Tibial artery (tissue), 4 donors: ENCODE measurements at regions not wholly inside any gene's neighbourhood (a gene's known extent, or its start where the extent isn't known, plus 50 kb on each side); places are given as distances from the start of the nearest gene placed in this dataset.

ENCODE experiments used
- DNase-seq, 2 donors: peaks; one replicate each; pipeline ENCODE4 v3.0.0-alpha.2; 2019
- H3K27ac ChIP-seq, 2 donors: fragments of 200-600 bp; sonication (generic) in 1 of 2; 1 replicate in 1 of 2; 2 replicates in 1 of 2; pipeline ENCODE4 v1.5.1; 2018 to 2019; ENCODE audit warnings: mild to moderate bottlenecking in 1 of 2
- H3K27me3 ChIP-seq, 2 donors: fragments of 200-600 bp; sonication (generic) in 1 of 2; one replicate each; pipeline versions ENCODE4 v1.5.1 to v1.6.0; 2016 to 2019
- H3K36me3 ChIP-seq, 3 donors: fragments of 200-600 bp; sonication (generic) in 2 of 3; one replicate each; pipeline ENCODE4 v1.5.1; 2016 to 2019; ENCODE audit warnings: mild to moderate bottlenecking in 2 of 3
- H3K4me1 ChIP-seq, 4 donors: fragments of 200-600 bp; sonication (generic) in 2 of 4; 1 replicate in 3 of 4; 2 replicates in 1 of 4; pipeline ENCODE4 v1.5.1; 2016 to 2019
- H3K4me3 ChIP-seq, 2 donors: fragments of 200-600 bp; sonication (generic) in 1 of 2; 1 replicate in 1 of 2; 2 replicates in 1 of 2; pipeline ENCODE4 v1.5.1; 2018 to 2019; ENCODE audit warnings: mild to moderate bottlenecking in 2 of 2
- H3K9me3 ChIP-seq, 3 donors: fragments of 200-600 bp; sonication (generic) in 1 of 3; one replicate each; pipeline ENCODE4 v1.5.1; 2016 to 2019
- intact Hi-C: fragments of 100-400 bp; cut with DNase I; formaldehyde crosslinking; loops from one replicate; pipeline ENCODE4 v1.15.0; 2023; ENCODE audit warnings: low total_unique reads
- TF ChIP-seq, protein P1 (sequence below), 2 experiments: fragments of 200-600 bp in 1 of 2; fragments of 450-650 bp in 1 of 2; IDR thresholded peaks; one replicate each; pipeline ENCODE4 v1.5.1; 2017 to 2019; ENCODE audit warnings: antibody characterized with exemption in 2 of 2, mild to moderate bottlenecking in 1 of 2, moderate library complexity in 1 of 2

DNA sequence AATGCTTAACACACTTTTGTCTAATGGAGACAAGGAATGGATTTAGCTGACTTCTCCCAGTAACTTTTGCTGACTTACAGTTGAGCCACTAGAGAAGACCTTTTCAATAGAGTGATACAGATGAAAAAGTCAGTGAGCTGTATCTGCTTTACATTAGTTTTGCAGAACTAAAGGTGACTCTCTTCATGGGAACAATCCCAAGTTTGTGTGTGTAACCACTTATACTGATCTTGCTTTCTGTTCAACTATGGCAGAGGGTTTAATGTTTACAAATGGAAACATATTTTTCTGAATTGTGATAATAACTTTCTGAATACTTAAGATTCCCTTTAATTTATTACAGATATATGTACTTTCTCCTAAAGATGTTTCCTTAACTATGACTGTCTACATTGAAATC lies 182.6 kb upstream of the PUDP start:
- Histone ChIP-seq H3K4me3 (no peak overlapping the region), H3K27ac (peak overlapping the region; percentile 66 to 75), H3K4me1 (peaks cover 0 to 44% (median 0%) of the 10 kb centered on the region in 4 donors), H3K27me3 (no peaks in the 10 kb centered on the region), H3K36me3 (no peaks in the 10 kb centered on the region), H3K9me3 (no peaks in the 10 kb centered on the region)
- DNase-seq: no peak
- TF ChIP-seq, protein P1, sequence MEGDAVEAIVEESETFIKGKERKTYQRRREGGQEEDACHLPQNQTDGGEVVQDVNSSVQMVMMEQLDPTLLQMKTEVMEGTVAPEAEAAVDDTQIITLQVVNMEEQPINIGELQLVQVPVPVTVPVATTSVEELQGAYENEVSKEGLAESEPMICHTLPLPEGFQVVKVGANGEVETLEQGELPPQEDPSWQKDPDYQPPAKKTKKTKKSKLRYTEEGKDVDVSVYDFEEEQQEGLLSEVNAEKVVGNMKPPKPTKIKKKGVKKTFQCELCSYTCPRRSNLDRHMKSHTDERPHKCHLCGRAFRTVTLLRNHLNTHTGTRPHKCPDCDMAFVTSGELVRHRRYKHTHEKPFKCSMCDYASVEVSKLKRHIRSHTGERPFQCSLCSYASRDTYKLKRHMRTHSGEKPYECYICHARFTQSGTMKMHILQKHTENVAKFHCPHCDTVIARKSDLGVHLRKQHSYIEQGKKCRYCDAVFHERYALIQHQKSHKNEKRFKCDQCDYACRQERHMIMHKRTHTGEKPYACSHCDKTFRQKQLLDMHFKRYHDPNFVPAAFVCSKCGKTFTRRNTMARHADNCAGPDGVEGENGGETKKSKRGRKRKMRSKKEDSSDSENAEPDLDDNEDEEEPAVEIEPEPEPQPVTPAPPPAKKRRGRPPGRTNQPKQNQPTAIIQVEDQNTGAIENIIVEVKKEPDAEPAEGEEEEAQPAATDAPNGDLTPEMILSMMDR (IDR thresholded peaks at IDR 0.05): no peak
- intact Hi-C loops: no loop called here

GRCh38 chrX:7318661-7319060 lies 170.7 kb upstream of the PUDP start:
- no peak for DNase-seq
- TF ChIP-seq, protein P1 (IDR thresholded peaks at IDR 0.05): no peak
- intact Hi-C loops: no loop called here

DNA sequence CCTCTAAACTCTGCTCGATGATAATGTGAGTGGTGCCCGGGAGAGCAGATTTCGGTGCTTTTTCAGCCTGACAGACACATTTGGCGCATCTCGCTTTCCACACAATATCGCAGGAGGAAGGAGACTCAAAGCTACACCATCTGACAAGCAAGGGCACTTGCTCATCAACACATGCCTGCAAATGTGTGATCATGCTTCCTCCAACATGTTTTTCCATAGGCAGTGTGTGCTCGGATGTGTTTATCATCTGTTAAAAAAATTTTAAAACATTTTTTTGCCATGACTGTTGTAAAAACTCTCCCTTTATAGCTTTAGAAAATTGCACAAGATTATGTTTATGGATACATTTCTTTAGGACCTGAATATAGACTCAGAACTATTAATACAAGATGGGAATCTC lies 170.3 kb upstream of the PUDP start:
- Histone ChIP-seq H3K36me3 (no peaks in the 10 kb centered on the region), H3K4me3 (no peak overlapping the region), H3K9me3 (no peaks in the 10 kb centered on the region), H3K4me1 (peaks cover 0 to 5% (median 0%) of the 10 kb centered on the region in 4 donors), H3K27me3 (no peaks in the 10 kb centered on the region), H3K27ac (no peak overlapping the region)
- intact Hi-C loops: no loop called here
- DNase-seq: no peak
- TF ChIP-seq, protein P1 (IDR thresholded peaks at IDR 0.05): no peak

More at GRCh38 chrX:7318661-7319060, 170.7 kb upstream of the PUDP start:
- H3K27me3 ChIP-seq: no peaks in the 10 kb centered on the region
- H3K9me3 ChIP-seq: no peaks in the 10 kb centered on the region
- no peak overlapping the region for H3K27ac ChIP-seq
- H3K4me3 ChIP-seq: no peak overlapping the region
- H3K36me3 ChIP-seq: no peaks in the 10 kb centered on the region
- H3K4me1 ChIP-seq: peaks cover 0 to 5% (median 0%) of the 10 kb centered on the region in 4 donors

DNA sequence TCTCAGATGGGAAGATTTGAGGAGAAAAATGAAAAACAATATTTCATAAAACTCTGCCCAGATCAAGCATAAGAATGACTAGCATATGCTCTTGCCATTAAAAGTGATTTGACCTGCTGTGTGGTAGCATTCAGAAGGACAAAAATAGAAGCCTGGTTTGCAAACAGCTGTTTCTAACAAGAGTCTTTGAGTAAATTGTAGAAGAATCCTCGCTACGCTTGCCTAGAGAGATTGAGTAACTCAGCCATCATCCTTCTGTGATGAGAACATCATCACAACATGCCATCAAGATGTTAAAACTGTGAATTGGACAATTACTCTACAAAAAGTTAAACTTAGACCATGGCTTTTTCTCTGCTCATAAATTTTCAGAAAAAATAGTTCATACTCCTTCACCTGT lies 168.9 kb upstream of the PUDP start:
- H3K36me3 ChIP-seq: no peaks in the 10 kb centered on the region
- intact Hi-C loops: no loop called here
- no peaks in the 10 kb centered on the region for H3K9me3 ChIP-seq
- DNase-seq: no peak
- no peak overlapping the region for H3K4me3 ChIP-seq
- H3K27ac ChIP-seq: no peak overlapping the region
- TF ChIP-seq, protein P1 (IDR thresholded peaks at IDR 0.05): no peak
- no peaks in the 10 kb centered on the region for H3K27me3 ChIP-seq
- peaks cover 0 to 5% (median 0%) of the 10 kb centered on the region in 4 donors for H3K4me1 ChIP-seq

GRCh38 chrX:7316280-7316679 lies 168.3 kb upstream of the PUDP start:
- intact Hi-C loops: no loop called here
- H3K36me3 ChIP-seq: no peaks in the 10 kb centered on the region
- no peaks in the 10 kb centered on the region for H3K9me3 ChIP-seq
- no peaks in the 10 kb centered on the region for H3K27me3 ChIP-seq
- no peak for DNase-seq
- peaks cover 0 to 5% (median 0%) of the 10 kb centered on the region in 4 donors for H3K4me1 ChIP-seq
- no peak overlapping the region for H3K27ac ChIP-seq
- TF ChIP-seq, protein P1 (IDR thresholded peaks at IDR 0.05): no peak
- H3K4me3 ChIP-seq: no peak overlapping the region

DNA sequence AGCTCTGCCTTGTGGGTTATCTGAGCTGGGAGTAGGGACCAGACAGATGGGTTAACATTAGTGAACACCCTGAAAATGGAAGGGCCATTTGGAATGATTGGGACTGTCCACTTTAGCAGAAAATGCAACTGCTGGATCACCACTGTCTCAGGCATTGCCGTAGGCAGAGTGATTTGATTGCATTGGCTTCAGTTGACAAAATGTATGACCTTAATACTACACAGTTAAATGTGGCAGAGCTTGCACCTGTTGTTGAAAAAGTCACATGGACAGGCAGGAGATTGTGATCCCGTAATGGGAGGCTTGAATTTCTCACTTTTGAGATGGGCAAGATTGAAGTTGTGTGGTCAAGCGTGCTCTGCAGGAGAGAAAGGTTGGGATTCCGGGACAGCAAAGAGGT lies 166.5 kb upstream of the PUDP start:
- TF ChIP-seq, protein P1 (IDR thresholded peaks at IDR 0.05): no peak
- H3K4me3 ChIP-seq: no peak overlapping the region
- peaks cover 0 to 5% (median 0%) of the 10 kb centered on the region in 4 donors for H3K4me1 ChIP-seq
- intact Hi-C loops: no loop called here
- no peaks in the 10 kb centered on the region for H3K36me3 ChIP-seq
- no peak for DNase-seq
- H3K27me3 ChIP-seq: no peaks in the 10 kb centered on the region
- H3K9me3 ChIP-seq: no peaks in the 10 kb centered on the region
- no peak overlapping the region for H3K27ac ChIP-seq
